HG02870 (cell line): ENCODE measurements at regions not wholly inside any gene's neighbourhood (a gene's known extent, or its start where the extent isn't known, plus 50 kb on each side); places are given as distances from the start of the nearest gene placed in this dataset.
"Not testable (repeated sequence)": the region's sequence is repeated elsewhere in the genome, so short reads cannot be mapped to it uniquely, and the experiment has no call there.

Experiments
- ATAC-seq: cut with Tn5 transposase; IDR thresholded peaks from one replicate; pipeline ENCODE4 v1.9.1; 2021; ENCODE audit warnings: mild to moderate bottlenecking, moderate library complexity; ENCODE audit not compliant: unreplicated experiment

GRCh38 chr18:70641156-70641775 lies 352.4 kb downstream of the SOCS6 start:
- ATAC-seq: no peak

- ATAC-seq: no peak
Observed at GRCh38 chr18:70640336-70640887, 351.6 kb downstream of the SOCS6 start.

GRCh38 chr18:70636991-70637390 lies 348.1 kb downstream of the SOCS6 start:
- ATAC-seq: no peak

GRCh38 chr18:70634576-70635147 lies 345.8 kb downstream of the SOCS6 start:
- ATAC-seq: no peak

GRCh38 chr18:70627182-70627802 lies 338.4 kb downstream of the SOCS6 start:
- no peak for ATAC-seq

GRCh38 chr18:70622622-70623419 lies 334.0 kb downstream of the SOCS6 start:
- no peak for ATAC-seq

GRCh38 chr18:70621710-70622109 lies 332.9 kb downstream of the SOCS6 start:
- no peak for ATAC-seq

GRCh38 chr18:70620837-70621612 lies 332.2 kb downstream of the SOCS6 start:
- ATAC-seq: no peak

GRCh38 chr18:70617020-70617763 lies 328.3 kb downstream of the SOCS6 start:
- ATAC-seq: no peak

- no peak for ATAC-seq
Observed at GRCh38 chr18:70600225-70600925, 311.5 kb downstream of the SOCS6 start.

- no peak for ATAC-seq
Observed at GRCh38 chr18:70598406-70598805, 309.6 kb downstream of the SOCS6 start.

- no peak for ATAC-seq
Observed at GRCh38 chr18:70582981-70583380, 294.1 kb downstream of the SOCS6 start.

- ATAC-seq: no peak
Observed at GRCh38 chr18:70578480-70578879, 289.6 kb downstream of the SOCS6 start.

- no peak for ATAC-seq
Observed at GRCh38 chr18:70577023-70577420, 288.2 kb downstream of the SOCS6 start.

GRCh38 chr18:70576276-70577022 lies 287.6 kb downstream of the SOCS6 start:
- no peak for ATAC-seq

GRCh38 chr18:70574951-70575350 lies 286.1 kb downstream of the SOCS6 start:
- not testable (repeated sequence) for ATAC-seq

- not testable (repeated sequence) for ATAC-seq
Observed at GRCh38 chr18:70569647-70570046, 280.8 kb downstream of the SOCS6 start.

GRCh38 chr18:70559446-70559845 lies 270.6 kb downstream of the SOCS6 start:
- ATAC-seq: no peak

- ATAC-seq: no peak
Observed at GRCh38 chr18:70558371-70558770, 269.5 kb downstream of the SOCS6 start.
